GM18520 (cell line): ENCODE measurements at regions not wholly inside any gene's neighbourhood (a gene's known extent, or its start where the extent isn't known, plus 50 kb on each side); places are given as distances from the start of the nearest gene placed in this dataset.
"Not testable (repeated sequence)": the region's sequence is repeated elsewhere in the genome, so short reads cannot be mapped to it uniquely, and the experiment has no call there.

Experiments used
- ATAC-seq: cut with Tn5 transposase; IDR thresholded peaks from one replicate; pipeline ENCODE4 v1.9.1; 2021; ENCODE audit not compliant: unreplicated experiment

DNA sequence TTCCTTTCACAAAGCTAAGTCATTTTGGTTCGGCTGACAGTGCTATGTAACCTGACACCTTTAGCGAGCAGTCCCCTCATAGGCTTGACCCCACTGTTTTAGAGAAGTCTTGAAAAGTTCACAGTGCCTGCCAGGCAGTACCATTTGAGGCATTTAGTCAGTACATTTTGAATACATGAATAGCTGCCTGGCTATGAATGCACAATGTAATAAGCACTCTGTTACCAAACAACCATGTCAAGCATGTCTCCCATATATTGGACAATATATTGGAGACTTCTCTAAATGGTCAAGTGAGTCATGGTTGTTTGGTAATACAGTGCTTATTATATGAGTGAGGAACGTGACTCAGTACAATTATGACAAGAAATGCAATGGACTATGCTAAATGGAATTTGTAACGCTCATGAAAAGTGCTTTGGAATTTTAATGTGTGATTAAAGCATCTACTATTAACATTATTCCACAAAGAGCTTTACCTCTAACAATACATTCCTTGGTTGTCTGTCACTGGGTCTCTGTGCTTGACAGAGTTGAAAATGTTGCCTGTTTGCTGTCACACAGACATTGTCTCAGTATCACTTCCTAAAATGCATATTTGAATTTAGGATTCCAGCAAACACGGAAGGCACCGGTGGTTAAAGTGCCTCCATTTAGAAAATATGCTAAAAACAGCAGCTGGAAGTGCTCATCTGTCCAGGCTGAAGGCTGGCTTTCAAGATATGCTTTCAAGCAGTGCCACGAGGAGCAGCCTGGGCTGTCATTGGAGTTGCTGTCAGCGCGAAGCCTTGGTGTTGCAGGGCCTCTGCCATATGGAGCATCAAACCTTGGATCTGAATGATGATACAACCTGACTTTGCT is 458.6 kb downstream of the FBXO15 start:
- ATAC-seq, result peak; percentile 41

DNA sequence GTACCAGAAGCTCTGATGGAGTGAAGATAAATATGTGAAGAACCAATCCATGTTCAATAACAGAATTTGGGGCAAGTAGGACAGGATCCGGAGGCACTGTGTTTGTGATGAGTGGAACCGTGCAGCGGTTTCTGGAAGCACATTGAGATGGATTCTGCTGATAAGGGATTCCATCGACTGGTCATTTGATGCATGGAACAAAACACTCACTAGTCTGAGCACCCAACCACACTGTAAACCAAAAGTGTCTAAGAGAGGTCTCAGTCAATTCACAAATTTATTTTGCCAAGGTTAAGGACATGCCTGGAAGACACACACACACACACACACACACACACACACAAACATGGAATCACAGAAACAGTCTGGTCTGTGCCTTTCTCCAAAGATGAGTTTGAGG is 459.5 kb downstream of the FBXO15 start:
- ATAC-seq, result no peak

DNA sequence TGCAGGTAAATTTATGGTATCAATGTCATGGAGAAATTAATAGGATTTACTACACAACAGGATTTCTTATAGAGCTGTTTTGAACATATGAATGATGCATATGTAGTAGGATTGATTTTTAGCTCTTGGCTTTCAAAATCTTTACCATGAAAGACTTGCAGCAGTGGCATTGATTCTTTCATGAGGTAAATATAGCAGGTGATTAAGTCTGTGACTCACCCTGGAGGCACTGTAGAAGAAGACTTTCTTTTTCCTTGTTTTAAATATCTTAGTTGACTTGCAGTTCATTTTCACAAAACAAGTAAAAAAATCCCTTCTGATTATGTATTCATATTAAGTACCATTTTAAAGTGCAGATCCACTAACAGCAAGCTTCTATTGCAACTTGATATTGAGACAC is 463.0 kb downstream of the FBXO15 start:
- ATAC-seq, result no peak

DNA sequence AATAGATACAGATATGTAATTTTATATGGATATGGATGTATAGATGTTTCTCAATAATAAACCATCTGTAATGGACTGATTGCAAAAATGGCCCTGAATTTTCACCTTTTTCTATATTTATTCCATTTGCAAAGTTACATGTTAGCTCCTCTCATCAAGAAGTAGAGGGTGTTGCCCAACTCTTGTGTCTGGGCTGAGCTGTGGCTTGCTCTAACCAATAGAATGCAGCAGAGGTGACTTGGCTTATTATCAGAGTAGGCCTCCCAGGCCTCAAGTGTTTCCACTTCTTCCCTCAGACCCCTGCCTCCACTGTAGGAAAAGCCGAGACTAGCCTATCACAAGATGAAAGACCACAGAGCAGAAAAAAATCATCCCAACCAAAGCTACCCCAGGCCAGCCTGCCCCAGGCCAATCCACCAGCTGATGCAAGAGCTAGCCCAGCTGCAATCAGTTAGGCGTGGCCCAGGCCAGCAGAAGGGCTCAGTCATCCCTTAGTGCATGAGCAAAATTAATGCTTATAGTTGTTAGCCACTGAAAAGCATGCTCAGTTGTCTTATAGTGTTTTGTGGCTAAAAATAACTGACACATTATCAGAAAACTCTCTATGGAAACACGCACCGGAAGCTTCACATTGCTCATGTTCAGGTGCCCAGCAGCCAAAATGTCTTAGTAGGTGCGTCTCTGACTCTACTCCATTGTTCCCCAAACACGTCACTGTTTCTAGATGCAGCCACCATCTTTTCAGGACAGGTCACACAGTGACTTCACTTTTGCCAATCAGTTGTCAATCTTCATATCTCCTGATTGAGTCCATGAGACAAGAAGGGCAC is 464.0 kb downstream of the FBXO15 start:
- ATAC-seq, result no peak

DNA sequence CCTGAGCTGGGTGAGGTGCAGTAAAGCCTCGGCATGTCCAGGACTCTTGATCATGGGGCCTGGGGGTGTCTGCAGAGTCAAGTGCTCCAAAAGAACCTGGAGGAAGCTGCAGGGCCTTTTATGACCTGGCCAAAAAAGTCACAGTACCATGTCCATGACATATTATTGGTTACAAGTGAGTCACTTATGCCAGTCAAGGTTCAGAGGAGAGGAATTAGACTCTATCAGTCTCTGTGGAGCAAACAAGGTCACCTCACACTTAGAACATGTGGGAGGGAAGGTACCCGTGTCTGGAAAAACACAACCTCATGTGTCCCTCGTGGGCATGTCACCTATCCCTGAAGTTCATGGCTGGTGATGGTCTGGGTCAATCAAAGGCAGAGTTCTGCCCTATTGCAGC is 465.7 kb downstream of the FBXO15 start:
- ATAC-seq, result no peak

DNA sequence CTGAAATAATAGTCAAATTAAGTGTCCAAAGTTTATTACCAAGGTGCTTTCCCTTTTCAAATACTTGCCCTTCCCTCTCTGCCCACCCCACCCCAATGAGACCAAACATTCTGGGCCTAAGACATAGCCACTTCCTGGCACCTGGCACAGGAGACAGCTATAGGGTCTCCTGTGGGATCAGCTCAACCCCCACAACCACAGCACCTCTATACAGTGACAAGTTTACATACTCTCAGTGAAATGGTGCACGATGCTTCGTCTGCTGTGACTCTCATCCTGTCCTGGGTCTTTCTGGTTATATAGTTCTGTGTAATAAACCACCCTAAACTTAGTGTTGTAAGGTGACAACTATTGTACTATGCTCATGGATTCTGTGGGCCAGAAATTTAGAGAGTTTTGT is 466.2 kb downstream of the FBXO15 start:
- ATAC-seq, result no peak

DNA sequence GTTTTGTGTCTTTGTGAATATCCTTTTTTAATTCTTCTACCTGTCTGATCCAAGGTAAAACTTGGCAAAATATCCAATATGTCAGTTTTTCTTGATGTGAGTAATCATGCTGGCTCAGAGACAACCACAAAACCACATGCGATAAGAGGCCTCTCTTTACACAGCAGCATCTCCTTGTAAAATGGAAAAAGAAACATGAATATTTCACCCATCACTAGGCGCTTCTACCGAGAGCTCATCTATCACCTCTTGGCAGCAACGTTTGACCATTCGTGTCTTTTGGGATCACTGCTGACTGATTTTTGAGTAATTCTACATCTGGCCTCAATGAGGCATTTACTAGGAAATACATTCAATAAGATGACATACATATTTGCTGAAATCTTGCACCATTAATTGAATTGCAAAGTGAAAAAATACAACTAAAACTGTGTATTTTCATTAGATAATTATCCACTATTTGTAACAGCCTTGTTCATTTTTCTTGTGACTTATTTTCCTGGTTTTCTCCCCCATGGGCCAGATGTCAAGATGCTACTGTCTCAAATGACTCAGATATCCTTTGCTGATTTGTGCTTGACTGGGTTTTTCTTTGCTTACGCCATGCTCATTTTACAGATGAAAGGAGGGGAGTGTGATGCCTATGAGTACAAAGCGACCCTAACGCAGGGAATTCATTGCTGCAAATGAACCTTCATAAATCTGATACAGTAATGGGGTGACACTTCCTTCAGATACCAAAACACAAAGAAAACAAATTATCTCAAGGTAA is 467.5 kb downstream of the FBXO15 start:
- ATAC-seq, result no peak

DNA sequence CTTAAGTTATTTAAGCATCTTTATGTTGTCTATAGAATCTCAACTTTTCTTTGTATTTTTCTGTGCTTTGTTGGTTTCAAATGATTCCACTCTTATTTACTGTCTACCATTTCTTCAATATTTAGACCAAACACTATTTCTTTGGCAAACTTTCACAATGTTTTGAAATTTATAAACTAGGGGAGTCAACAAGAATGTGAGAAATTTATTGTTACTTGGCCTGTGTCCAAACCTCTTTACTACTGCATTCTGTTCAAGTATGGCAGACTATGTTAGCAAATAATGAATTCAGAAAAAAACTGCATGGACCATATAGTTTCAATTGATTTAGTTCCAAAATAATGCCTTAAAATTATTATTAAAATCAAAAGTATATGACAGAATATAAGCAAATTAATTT is 470.2 kb downstream of the FBXO15 start:
- no peak for ATAC-seq

DNA sequence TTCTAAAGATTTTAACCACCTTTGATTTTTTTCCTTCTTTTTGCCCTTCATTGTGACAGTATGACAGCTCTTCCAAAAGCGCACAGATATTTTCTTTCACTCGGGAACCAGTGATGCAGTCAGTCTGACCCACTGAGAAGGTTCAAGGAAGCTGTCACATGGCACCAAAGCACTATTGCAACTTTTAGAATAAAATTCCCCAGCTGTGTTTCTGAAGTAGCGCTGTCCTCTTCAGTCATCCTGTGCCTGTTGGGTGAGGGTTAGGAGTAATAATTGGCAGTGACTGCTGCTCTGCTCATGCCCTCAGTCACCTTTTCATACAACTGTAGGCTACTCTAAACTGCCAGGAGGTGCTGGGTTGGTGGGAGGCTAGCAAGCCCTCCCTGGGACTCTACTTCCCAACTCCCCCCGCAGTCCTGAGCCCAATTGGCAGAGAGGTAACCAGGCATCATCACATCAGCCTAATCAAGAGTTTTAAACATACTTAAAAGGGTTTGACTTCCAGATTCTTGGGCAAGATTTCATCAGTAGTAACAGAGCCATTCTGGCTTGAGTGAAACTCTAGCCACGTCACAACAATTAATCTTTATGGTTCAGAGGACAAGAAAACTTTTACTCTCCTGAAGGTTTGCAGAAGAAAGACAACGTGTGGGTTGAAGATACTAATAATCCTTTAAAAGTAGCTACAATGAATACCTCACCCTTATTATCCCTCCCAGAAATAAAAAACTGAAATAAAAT is 473.3 kb downstream of the FBXO15 start:
- ATAC-seq, result no peak

DNA sequence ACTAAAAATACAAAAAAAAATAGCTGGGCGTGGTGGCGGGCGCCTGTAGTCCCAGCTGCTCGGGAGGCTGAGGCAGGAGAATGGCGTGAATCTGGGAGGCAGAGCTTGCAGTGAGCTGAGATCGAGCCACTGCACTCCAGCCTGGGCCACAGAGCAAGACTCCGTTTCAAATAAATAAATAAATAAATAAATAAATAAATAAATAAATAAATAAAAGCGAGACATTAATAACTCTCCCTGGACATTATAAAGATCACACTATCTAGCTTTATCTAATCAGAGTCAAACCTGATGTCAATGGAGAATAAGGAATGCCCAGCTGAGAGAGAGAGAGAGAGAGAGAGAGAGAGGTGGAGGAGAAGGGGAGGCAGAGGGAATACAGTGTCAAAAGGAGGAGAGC is 476.2 kb downstream of the FBXO15 start:
- ATAC-seq, result not testable (repeated sequence)

DNA sequence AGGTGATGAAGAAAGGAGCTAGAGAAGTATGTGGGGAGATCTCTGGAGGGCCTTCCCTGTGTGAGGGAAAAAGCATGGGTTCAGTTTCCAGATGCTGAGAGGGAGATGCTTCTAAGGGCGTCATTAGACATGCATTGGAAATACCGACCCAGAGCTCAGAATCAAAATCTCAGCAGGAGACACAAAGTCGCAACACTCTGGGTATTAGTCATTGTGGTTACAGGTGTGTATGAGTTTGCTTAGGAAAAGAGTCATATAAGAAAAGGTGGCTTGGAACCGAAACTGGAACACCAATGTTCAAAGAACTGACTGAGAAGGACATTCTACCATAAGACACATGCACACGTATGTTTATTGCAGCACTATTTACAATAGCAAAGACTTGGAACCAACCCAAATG is 477.1 kb downstream of the FBXO15 start:
- no peak for ATAC-seq

DNA sequence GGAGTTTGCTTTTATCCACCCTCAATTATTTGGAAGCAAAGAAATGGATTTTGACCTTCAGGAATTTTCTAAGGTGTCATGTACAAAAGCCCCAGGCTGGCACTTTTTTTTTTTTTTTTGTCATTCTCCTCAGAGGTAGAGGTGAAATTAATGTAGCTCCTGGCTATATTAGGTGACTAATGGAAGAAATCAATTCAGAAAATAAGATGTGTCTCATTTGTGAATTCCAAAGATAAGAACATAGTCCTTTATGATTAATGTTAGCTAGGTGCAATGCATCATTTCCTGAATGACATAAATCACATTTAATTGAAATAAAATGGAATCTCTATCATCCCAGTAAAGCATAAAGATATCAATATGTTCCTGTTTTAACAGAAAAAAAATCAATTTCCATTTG is 477.6 kb downstream of the FBXO15 start:
- no peak for ATAC-seq

DNA sequence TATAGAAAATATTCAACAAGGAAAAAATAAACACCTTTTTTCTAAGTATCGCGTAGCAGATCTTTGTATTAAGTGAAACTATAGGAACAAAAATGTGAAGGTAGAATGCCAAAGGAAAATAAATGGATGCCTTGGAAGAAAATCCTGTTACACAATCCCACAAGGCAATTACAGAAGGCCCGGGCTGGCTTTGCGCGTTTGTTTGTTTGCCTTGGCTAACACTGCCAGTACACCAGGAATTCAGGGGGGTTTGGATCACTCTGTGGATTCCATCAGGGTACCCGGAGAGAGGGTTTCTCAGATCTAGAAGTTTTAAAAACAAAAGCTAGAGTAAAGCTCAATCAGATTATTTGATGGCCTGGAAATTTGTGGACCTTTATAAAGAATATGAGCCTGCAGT is 478.3 kb downstream of the FBXO15 start:
- ATAC-seq, result no peak

DNA sequence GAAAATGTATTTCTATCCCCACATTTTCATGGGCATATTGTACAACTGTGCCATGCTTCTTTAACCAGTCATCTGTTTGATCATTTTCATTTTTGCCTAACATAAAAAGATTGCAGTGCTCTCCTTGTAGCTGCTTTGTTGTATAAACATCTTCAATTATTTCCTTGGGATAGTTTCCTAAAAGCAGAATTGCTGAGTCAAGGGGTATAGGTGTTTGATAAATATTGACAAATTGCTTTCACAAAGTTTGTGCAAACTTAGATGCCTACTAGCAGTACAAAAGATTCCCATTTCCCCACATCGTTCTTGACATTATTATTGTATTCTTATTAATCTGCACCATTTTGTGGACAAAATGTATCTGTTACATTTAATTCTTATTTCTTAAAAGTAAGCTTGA is 479.6 kb downstream of the FBXO15 start:
- ATAC-seq, result no peak

DNA sequence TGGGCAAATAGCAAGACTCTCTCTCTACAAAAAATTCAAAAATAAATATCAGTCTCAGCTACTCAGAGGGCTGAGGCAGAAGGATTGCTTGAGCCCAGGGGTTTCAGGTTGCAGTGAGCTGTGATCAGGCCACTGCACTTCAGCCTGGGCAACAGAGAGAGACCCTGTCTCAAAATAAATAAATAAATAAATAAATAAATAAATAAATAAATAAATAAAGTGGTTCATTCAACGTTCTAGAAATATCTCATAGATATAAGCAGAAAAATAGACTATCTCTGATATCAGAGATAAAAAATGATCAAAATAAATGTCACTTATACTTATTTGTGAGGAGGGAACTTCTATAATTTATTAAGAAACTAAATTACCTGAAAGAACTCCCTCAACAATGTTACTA is 480.9 kb downstream of the FBXO15 start:
- no peak for ATAC-seq

DNA sequence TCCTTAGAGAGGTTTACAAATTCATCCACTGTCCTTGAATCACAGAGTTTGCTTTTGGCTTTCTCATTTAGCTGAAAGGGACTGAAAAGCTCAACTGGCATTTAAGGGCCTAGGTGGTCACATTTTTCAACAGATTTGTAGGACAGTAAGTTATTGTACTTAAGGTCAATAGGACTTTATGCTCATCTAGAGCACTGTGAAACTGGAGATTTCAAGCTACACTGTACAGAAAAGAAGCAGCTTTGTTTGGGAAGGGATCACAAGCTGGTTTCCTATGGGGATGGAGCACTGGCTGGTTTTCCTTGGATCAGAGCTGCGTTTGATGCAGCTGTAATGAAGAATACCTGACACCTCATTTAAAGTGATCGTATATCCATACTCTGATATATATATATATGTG is 482.7 kb downstream of the FBXO15 start:
- ATAC-seq, result no peak

DNA sequence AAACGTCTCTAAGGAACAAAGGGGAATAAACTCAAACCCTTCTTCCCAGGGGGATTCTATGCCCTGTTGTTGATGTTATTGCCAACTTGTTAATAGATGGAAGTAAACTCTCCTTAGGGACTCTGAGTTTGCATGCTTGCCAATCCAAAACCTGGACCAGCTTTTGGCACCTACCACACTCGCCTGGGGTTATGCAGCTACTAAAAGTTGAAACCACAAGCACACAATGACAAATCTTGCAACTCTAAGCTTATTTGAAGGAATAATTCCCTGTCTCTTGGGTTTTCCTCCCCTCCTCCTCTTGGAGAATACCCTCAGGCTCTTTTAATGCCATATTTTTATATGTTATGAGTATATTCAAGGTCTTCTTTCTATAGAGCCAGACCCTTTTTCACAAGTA is 484.1 kb downstream of the FBXO15 start:
- ATAC-seq, result no peak

DNA sequence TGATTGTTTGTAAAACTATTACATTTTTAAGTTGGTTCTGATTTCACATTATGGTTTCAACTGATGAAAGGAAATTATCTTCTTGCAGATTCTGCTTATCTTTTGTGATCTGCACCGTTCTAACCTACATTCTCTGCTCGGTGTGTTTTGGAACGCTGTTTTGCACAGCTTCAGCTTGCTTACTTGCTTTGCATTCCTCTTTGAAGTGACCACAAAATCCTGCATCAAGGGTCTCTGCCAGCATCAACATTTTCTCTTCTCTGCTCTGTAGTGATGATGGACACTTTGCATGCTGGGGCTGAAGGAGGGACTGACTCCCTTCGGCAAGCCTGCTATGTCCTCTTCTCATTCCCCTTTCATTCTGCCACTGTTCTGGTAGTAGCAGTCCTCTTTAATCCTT is 485.2 kb downstream of the FBXO15 start:
- no peak for ATAC-seq

DNA sequence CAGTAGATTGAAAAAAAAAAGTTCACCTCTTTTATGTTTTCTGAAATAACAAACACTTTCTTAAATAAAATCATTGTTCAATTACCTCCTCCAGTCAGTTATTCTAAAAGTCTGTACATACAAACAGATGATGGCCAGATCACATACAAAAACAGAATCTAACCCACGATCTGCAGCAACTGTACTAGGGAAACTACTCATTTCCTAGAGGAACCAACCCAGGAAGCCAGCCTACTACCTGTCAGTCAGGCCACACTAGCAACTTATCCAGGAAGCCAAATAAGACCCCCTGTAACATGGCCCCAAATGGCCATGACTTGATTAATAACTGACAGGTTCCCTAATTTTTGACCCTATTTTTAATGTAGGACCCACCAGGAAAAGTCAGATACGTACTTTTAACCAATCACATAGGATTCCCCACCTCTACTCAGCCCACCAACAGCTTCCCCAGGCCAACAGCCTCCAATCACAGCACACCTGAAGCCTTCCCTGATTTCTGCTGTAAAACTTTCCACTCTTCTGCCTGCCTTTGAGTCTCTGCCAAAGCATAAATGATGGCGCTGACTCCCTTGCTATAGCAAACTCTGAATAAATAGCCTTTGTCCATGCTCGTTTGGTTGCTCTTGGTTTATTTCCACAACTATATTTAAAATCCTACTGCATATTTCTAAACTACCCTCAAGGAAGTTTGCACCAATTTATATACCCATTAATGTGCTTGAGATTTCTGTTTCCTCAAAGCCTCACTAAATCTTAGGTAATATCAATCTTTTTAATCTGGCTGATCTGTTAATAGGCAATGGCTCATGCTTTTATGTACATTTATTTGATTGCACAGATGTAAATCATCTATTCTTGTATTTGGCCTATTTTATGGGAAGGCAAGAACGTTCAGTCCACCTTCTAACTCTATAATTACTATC is 486.4 kb downstream of the FBXO15 start:
- ATAC-seq, result no peak

DNA sequence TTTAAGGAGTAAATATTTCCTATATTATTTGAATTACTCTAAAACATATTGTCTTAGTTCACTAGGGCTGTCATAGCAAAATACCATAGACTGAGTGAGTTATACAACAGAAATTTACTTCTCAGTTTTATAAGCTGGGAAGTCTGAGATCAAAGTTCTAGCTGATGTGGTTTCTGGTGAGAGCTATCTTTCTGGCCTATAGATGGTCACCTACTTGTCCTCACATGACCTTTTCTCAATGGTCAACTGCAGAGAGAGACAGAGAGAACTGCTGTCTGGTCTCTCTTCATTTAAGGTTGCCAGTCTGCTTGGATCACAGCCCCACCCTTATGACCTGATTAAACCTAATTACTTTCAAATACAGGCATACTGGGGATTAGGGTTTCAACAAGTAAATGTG is 490.9 kb downstream of the FBXO15 start:
- no peak for ATAC-seq
